ENCODE measurements at regions not wholly inside any gene's neighbourhood (a gene's known extent, or its start where the extent isn't known, plus 50 kb on each side); places are given as distances from the start of the nearest gene placed in this dataset.

DNA sequence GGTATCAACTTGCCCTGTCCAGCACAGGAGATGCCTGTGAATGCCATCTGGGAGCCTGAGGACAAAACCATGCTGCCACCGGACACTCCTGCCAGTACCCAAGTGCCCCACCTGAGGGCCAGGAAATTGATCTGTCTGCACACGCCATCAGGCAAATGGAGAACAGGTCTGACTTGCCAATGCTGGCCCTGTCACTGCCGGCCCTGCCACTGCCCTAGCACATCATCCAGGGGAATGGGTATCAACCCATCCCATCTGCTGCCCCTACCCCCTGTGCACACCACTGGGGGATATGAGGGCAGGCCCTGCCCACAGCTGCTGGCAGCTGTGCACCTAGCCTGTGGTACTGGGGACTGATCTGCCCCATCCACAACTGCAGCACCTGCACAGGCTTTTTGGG lies 1081.6 kb upstream of the EYS start:
- H3K79me2 ChIP-seq (ENCODE audit: control insufficient read depth, insufficient read depth, low read length): no peaks in the 10 kb centered on the region
- H3K27ac ChIP-seq (ENCODE audit: extremely low read depth, low read depth, low read length): no peak overlapping the region
- POLR2A ChIA-PET: no interaction called here
- CTCF ChIA-PET (ENCODE audit: low intra/inter-chr PET ratio): no interaction called here
- H3K9me3 ChIP-seq (replicated peaks; ENCODE audit: control insufficient read depth, insufficient read depth, low read depth, low read length): no peaks in the 10 kb centered on the region
- H3K4me1 ChIP-seq (replicated peaks in 1 of 2; ENCODE audit: control insufficient read depth in 2 of 2, insufficient read depth in 2 of 2, low read length in 2 of 2): no peaks in the 10 kb centered on the region
- H3K27me3 ChIP-seq (ENCODE audit: control insufficient read depth in 2 of 2, insufficient read depth in 2 of 2, low read length in 2 of 2): no peaks in the 10 kb centered on the region
- no peak overlapping the region for H3K9ac ChIP-seq (ENCODE audit: insufficient read depth in 1 of 2, low read depth in 2 of 2, low read length in 2 of 2)
- DNase-seq (ENCODE audit: extremely low read depth in 1 of 4, low spot score in 3 of 4) (no peak), FAIRE-seq (no peak), ATAC-seq (no peak)
- H3K4me2 ChIP-seq (ENCODE audit: insufficient read depth, low read length): no peak overlapping the region
- BruUV-seq (replicated peaks): no TSS peak
- in situ Hi-C loops (cut with MboI): no loop called here
- H3K36me3 ChIP-seq (ENCODE audit: control insufficient read depth, insufficient read depth, low read length): no peaks in the 10 kb centered on the region
- intact Hi-C loops (cut with micrococcal nuclease): no loop called here
- H3K4me3 ChIP-seq: no peak overlapping the region
- whole genome bisulfite sequencing (ENCODE audit: insufficient coverage, low coverage, missing lambda C conversion rate): 4% methylated on average over 2 of the region's 3 CpGs
- H4K20me1 ChIP-seq (replicated peaks; ENCODE audit: control insufficient read depth, insufficient read depth, low read length): no peaks in the 10 kb centered on the region
- H3K9me1 ChIP-seq (ENCODE audit: control insufficient read depth, insufficient read depth, low read length): no peaks in the 10 kb centered on the region
- H2AFZ ChIP-seq (ENCODE audit: low read depth, low read length): no peak overlapping the region
- TF ChIP-seq, protein P1, sequence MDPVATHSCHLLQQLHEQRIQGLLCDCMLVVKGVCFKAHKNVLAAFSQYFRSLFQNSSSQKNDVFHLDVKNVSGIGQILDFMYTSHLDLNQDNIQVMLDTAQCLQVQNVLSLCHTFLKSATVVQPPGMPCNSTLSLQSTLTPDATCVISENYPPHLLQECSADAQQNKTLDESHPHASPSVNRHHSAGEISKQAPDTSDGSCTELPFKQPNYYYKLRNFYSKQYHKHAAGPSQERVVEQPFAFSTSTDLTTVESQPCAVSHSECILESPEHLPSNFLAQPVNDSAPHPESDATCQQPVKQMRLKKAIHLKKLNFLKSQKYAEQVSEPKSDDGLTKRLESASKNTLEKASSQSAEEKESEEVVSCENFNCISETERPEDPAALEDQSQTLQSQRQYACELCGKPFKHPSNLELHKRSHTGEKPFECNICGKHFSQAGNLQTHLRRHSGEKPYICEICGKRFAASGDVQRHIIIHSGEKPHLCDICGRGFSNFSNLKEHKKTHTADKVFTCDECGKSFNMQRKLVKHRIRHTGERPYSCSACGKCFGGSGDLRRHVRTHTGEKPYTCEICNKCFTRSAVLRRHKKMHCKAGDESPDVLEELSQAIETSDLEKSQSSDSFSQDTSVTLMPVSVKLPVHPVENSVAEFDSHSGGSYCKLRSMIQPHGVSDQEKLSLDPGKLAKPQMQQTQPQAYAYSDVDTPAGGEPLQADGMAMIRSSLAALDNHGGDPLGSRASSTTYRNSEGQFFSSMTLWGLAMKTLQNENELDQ (CRISPR knock-in tag; IDR thresholded peaks at IDR 0.05; ENCODE audit: borderline replicate concordance): no peak
- TF ChIP-seq ZNF76 (CRISPR knock-in tag; IDR thresholded peaks at IDR 0.05; ENCODE audit: borderline replicate concordance) (no peak), ZNF785 (CRISPR knock-in tag; IDR thresholded peaks at IDR 0.05) (no peak), RBM39 (optimal IDR thresholded peaks at IDR 0.05; ENCODE audit: low read depth, low read length) (no peak), RB1 (IDR thresholded peaks at IDR 0.05; ENCODE audit: low read depth) (no peak), MAFF (IDR thresholded peaks at IDR 0.05; ENCODE audit: low read length) (no peak), SRF (CRISPR knock-in tag; IDR thresholded peaks at IDR 0.05) (no peak), NUFIP1 (IDR thresholded peaks at IDR 0.05; ENCODE audit: partially characterized antibody) (no peak), HOXB6 (CRISPR knock-in tag; IDR thresholded peaks at IDR 0.05; ENCODE audit: borderline replicate concordance) (no peak)
- TF ChIP-seq, protein P2, sequence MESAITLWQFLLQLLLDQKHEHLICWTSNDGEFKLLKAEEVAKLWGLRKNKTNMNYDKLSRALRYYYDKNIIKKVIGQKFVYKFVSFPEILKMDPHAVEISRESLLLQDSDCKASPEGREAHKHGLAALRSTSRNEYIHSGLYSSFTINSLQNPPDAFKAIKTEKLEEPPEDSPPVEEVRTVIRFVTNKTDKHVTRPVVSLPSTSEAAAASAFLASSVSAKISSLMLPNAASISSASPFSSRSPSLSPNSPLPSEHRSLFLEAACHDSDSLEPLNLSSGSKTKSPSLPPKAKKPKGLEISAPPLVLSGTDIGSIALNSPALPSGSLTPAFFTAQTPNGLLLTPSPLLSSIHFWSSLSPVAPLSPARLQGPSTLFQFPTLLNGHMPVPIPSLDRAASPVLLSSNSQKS (CRISPR knock-in tag; IDR thresholded peaks at IDR 0.05): no peak
- TF ChIP-seq, protein P3, sequence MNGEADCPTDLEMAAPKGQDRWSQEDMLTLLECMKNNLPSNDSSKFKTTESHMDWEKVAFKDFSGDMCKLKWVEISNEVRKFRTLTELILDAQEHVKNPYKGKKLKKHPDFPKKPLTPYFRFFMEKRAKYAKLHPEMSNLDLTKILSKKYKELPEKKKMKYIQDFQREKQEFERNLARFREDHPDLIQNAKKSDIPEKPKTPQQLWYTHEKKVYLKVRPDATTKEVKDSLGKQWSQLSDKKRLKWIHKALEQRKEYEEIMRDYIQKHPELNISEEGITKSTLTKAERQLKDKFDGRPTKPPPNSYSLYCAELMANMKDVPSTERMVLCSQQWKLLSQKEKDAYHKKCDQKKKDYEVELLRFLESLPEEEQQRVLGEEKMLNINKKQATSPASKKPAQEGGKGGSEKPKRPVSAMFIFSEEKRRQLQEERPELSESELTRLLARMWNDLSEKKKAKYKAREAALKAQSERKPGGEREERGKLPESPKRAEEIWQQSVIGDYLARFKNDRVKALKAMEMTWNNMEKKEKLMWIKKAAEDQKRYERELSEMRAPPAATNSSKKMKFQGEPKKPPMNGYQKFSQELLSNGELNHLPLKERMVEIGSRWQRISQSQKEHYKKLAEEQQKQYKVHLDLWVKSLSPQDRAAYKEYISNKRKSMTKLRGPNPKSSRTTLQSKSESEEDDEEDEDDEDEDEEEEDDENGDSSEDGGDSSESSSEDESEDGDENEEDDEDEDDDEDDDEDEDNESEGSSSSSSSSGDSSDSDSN (IDR thresholded peaks at IDR 0.05; ENCODE audit: borderline replicate concordance in 1 of 2, low read depth in 2 of 2, low read length in 2 of 2): no peak
- TF ChIP-seq, protein P4, sequence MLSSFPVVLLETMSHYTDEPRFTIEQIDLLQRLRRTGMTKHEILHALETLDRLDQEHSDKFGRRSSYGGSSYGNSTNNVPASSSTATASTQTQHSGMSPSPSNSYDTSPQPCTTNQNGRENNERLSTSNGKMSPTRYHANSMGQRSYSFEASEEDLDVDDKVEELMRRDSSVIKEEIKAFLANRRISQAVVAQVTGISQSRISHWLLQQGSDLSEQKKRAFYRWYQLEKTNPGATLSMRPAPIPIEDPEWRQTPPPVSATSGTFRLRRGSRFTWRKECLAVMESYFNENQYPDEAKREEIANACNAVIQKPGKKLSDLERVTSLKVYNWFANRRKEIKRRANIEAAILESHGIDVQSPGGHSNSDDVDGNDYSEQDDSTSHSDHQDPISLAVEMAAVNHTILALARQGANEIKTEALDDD (IDR thresholded peaks at IDR 0.05): no peak

Data from K562 (cell line).